AG09319 (cell line): ENCODE measurements at regions not wholly inside any gene's neighbourhood (a gene's known extent, or its start where the extent isn't known, plus 50 kb on each side); places are given as distances from the start of the nearest gene placed in this dataset.

ENCODE experiments used
- DNase-seq: peaks from one replicate; pipeline ENCODE4 v3.0.0-alpha.2; 2010; ENCODE audit warnings: low read depth; ENCODE audit errors: extremely low read depth
- CTCF ChIP-seq: IDR thresholded peaks from 2 replicates; pipeline ENCODE4 v1.5.1; 2011; ENCODE audit warnings: low read depth, mild to moderate bottlenecking, inconsistent platforms, low read length, moderate library complexity

- DNase-seq: no peak
- no peak for TF ChIP-seq CTCF
These were observed 221.6 kb downstream of the XPNPEP1 start for GRCh38 chr10:109701633-109702215.

DNA sequence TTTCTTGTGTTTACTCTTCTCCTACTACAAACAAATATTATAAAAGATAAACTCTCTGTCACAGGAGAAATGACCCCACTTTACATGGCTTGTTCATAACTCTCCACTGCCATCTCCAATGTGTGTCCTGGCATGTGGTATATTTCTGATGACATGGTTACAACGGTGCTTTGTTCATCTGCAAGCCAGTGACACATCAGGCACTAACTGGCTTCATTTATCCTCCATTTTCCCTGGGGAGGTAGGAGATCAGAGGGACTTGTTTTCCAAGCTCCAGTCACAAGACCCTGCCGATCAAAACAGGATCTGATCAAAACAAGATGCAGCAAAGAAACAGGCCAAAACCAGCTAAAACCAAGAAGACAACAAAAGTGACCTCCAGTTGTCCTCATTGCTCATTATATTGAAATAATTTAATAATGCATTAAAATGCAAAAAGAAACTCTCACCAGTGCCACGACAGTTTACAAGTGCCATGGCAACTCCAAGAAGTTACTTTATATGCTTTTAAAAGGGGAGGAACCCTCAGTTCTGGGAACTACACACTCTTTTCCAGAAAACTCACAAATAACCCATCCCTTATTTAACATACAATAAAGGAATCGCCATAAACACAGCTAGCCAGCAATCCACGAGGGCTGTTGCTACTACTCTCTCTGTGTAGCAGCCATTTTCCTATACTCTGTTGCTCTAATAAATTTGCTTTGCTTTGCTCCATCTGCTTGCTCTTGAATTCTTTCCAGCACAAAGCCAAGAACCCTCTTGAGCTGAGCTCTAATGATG is 224.2 kb downstream of the XPNPEP1 start:
- TF ChIP-seq CTCF: no peak
- DNase-seq: no peak

DNA sequence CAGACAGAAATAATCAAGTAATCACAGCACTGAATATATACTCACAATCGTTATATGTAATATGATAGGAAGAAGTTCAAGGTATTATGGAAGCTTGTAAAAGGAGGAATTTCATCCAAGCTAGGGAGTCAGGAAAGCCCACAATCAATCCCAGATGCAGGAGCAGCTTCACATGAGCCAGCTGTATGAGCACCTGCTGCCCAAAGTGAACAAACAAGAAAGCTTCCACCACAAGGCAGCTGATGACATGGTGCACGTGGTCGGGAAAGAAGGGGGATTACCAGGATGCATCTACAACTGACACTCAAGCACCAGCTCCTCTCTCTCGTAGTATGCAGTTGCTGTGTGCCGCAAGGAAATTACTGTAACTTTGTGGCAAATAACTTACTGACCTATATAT is 225.2 kb downstream of the XPNPEP1 start:
- TF ChIP-seq CTCF: no peak
- no peak for DNase-seq

DNA sequence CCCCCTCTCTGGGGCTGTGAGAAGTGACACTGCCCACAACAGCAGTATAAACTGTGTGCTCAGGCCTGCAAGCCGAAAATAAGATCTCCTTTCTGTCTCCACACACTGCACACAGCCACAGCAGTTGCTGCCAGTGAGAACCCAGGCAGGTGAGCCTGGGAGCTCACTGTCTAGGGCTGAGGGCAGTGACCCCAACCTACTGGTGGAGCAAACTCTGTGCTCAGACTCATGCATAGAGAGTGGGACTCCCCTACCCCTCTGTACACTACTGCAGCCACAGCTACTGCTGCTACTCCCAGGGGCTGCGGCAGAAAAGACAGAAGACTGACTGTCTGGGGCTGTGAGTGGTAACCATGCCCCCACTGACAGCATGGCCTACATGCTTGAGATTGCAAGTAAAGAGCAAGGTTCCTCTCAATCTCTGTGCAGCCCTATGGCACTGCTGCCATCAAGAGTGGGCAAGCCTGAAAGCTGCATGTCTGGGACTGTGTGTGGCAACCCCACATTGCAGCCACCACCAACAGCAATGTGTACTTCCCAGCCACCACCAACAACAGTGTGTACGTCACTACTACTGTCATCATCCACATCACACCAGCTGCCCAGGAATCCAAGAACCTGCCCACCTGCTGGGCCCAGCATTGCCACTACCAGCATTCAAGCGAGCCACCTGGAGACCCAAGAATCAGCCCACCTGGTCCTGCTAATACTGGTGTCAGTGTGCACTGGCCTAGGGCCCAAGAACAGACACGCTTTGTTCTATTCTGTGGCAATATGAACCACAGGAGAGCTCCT is 226.1 kb downstream of the XPNPEP1 start:
- no peak for TF ChIP-seq CTCF
- DNase-seq: no peak

- no peak for TF ChIP-seq CTCF
- no peak for DNase-seq
These were observed 226.8 kb downstream of the XPNPEP1 start for GRCh38 chr10:109696462-109696861.

GRCh38 chr10:109695988-109696387 is 227.3 kb downstream of the XPNPEP1 start:
- no peak for DNase-seq
- no peak for TF ChIP-seq CTCF

- no peak for TF ChIP-seq CTCF
- DNase-seq: no peak
These were observed 233.5 kb downstream of the XPNPEP1 start for GRCh38 chr10:109689785-109690184.
